ENCODE measurements at regions not wholly inside any gene's neighbourhood (a gene's known extent, or its start where the extent isn't known, plus 50 kb on each side); places are given as distances from the start of the nearest gene placed in this dataset.

DNA sequence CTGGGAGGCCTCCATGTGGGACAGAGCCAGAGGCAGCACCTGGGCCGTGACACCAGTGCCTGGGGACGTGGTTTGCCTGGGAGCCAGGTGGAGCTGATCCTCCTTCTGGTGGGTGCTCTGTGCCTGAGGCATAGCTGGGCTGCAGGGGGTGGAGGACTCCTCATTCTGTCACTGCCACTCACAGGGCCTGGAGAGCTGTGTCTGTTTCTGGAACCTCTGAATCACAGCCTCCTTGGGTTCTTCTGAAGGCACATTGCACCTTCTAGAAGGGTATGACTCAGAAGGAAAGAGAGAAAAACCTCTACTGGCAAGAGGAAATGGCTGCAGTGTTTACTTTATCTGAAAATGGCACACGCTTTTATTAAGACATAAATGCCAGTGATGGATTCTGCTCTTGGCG, 659.8 kb downstream of the VRK1 start:
- no peak for DNase-seq
- no peaks in the 10 kb centered on the region for H3K36me3 ChIP-seq
- peaks cover 74% of the 10 kb centered on the region for H3K27me3 ChIP-seq (ENCODE audit: insufficient read depth, low read depth, severe bottlenecking)
- no peak overlapping the region for H3K4me3 ChIP-seq (ENCODE audit: low read depth, low read length)
- TF ChIP-seq, protein P1, sequence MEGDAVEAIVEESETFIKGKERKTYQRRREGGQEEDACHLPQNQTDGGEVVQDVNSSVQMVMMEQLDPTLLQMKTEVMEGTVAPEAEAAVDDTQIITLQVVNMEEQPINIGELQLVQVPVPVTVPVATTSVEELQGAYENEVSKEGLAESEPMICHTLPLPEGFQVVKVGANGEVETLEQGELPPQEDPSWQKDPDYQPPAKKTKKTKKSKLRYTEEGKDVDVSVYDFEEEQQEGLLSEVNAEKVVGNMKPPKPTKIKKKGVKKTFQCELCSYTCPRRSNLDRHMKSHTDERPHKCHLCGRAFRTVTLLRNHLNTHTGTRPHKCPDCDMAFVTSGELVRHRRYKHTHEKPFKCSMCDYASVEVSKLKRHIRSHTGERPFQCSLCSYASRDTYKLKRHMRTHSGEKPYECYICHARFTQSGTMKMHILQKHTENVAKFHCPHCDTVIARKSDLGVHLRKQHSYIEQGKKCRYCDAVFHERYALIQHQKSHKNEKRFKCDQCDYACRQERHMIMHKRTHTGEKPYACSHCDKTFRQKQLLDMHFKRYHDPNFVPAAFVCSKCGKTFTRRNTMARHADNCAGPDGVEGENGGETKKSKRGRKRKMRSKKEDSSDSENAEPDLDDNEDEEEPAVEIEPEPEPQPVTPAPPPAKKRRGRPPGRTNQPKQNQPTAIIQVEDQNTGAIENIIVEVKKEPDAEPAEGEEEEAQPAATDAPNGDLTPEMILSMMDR (IDR thresholded peaks at IDR 0.05; ENCODE audit: low read depth, low read length) = no peak
- H3K27ac ChIP-seq = no peak overlapping the region
- no peaks in the 10 kb centered on the region for H3K9me3 ChIP-seq (ENCODE audit: severe bottlenecking)

DNA sequence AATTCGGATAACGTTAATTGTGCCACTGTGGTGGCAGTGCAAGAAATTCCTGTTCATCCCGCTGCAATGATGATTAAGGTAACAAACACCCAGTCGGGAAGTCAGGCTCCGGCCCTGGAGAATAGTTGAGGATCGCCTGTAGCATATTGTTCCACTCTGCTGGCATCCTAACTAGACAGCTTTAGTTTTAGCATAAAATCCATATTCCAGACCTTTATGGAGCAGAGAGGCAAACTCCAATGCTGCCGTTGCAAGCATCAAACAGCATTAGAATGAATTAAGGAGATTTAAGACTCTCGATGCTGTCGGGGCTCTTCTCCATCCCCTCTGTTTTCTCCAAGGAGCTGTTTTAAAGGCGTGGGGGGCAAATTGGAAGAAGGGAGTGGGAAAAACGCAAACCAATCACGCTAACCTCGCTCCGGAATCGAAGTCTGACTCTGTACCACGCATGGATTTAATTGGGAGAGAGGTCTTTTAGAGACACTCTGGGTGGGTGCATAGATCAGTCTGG, 660.4 kb downstream of the VRK1 start:
- no peaks in the 10 kb centered on the region for H3K36me3 ChIP-seq
- TF ChIP-seq, protein P1 (IDR thresholded peaks at IDR 0.05; ENCODE audit: low read depth, low read length) = no peak
- H3K27ac ChIP-seq = no peak overlapping the region
- DNase-seq = no peak
- no peaks in the 10 kb centered on the region for H3K9me3 ChIP-seq (ENCODE audit: severe bottlenecking)
- H3K4me3 ChIP-seq (ENCODE audit: low read depth, low read length) = no peak overlapping the region
- peaks cover 71% of the 10 kb centered on the region for H3K27me3 ChIP-seq (ENCODE audit: insufficient read depth, low read depth, severe bottlenecking)

DNA sequence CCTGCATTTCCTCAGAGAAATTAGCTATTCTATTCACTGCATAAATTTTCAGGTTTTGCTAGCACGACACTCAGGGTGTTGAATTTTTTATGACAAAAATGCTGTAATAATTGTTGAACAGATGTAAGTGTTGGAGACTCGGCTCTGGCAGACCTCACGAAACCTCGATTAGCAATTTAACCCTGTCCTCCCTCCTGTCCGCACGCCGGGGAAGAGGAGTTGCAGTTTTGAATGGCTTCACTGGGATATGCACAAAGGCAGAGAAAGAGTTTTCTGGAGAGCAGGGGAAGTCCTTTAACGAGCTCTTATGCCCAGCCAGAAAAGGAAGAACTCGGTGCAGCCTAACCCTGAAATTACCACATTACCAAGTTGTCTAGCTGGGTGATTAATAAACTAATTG, 661.1 kb downstream of the VRK1 start:
- no peak for DNase-seq

DNA sequence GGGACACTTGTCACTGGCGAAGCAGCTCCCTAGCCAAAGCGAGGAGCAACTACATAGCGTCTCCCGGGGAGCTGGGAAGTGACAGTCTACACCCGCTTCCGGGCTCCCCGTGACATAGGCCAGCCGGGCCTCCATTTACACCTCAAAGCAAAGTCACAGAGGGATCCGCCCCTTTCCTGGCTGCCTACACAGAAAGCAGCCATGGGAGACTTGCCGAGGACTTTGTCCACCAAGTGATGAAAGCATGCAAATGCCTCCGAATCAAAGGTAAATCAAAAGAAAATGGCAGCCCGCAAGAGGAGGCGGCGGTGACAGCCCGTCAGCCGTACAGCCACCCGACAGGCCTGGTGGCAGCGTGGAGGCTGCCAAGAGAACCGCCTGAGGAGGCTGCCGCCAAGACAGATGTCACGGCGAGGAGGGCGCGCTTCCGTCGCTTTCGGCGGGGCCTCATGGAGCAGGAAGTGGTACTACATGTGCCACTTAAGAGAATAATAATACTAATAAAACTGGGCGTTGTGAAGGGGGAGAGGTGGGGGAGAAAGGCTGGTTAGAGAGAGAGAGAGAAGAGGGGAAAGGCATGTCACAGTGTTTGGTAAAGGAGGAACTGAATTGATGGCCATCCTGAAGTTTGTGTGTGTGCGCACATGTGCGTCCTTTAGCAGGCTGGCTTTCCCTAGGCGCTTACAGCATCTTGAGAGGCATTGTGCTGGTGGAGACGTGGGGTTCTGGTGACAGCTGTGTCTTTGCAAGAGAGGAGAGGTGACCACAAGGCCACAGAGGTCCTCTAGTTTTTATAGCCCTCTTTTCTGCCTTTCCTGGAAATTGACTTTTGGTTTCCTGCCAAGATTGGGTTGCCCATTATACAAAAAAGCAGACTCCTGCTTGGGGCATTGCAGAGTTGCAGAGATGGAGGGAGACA, 661.7 kb downstream of the VRK1 start:
- peaks cover 72% of the 10 kb centered on the region for H3K27me3 ChIP-seq (ENCODE audit: insufficient read depth, low read depth, severe bottlenecking)
- no peak overlapping the region for H3K27ac ChIP-seq
- no peak overlapping the region for H3K4me3 ChIP-seq (ENCODE audit: low read depth, low read length)
- TF ChIP-seq, protein P1 (IDR thresholded peaks at IDR 0.05; ENCODE audit: low read depth, low read length) = no peak
- DNase-seq = no peak
- no peaks in the 10 kb centered on the region for H3K9me3 ChIP-seq (ENCODE audit: severe bottlenecking)
- H3K36me3 ChIP-seq = no peaks in the 10 kb centered on the region

More for the DNA sequence above, 661.1 kb downstream of the VRK1 start:
- Histone ChIP-seq H3K36me3 (no peaks in the 10 kb centered on the region), H3K4me3 (ENCODE audit: low read depth, low read length) (no peak overlapping the region), H3K27ac (no peak overlapping the region), H3K9me3 (ENCODE audit: severe bottlenecking) (no peaks in the 10 kb centered on the region), H3K27me3 (ENCODE audit: insufficient read depth, low read depth, severe bottlenecking) (peaks cover 74% of the 10 kb centered on the region)
- TF ChIP-seq, protein P1 (IDR thresholded peaks at IDR 0.05; ENCODE audit: low read depth, low read length) = no peak

DNA sequence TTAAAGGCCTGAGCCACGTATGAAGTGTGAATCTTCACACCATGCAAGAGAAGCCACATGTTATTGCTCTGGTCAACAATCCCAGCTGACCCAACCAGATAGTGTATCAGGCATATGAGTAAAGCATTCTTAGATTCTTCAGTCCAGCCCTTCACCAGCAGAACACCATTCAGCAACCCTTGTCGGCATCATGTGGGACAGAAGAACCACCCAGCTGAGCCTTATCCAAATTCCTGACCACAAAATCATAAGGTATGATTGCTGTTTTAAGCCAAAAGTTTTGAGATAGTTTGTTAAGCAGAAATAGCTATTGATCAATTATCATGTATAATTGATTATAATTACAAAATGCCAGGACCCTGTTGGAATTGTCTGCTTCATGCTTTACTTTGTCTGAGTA, 664.9 kb downstream of the VRK1 start:
- no peak overlapping the region for H3K27ac ChIP-seq
- TF ChIP-seq, protein P1 (IDR thresholded peaks at IDR 0.05; ENCODE audit: low read depth, low read length) = no peak
- H3K4me3 ChIP-seq (ENCODE audit: low read depth, low read length) = no peak overlapping the region
- no peaks in the 10 kb centered on the region for H3K36me3 ChIP-seq
- DNase-seq = no peak
- no peaks in the 10 kb centered on the region for H3K9me3 ChIP-seq (ENCODE audit: severe bottlenecking)
- peaks cover 56% of the 10 kb centered on the region for H3K27me3 ChIP-seq (ENCODE audit: insufficient read depth, low read depth, severe bottlenecking)
